ENCODE measurements at regions not wholly inside any gene's neighbourhood (a gene's known extent, or its start where the extent isn't known, plus 50 kb on each side); places are given as distances from the start of the nearest gene placed in this dataset.
"Not testable (repeated sequence)": the region's sequence is repeated elsewhere in the genome, so short reads cannot be mapped to it uniquely, and the experiment has no call there.

DNA sequence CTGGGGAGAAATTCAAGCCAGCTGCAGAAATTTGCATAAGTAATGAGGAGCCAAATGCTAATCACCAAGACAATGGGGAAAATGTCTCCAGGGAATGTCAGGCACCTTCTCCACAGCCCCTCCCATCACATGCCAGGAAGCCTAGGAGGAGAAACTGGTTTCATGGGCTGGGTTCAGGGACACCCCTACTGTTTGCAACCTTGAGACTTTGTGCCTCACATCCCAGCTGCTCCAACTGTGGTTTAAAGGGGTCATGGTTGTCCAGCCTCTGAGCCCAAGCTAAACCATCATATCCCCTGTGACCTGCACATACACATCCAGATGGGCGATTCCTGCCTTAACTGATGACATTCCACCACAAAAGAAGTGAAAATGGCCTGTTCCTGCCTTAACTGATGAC is 258.4 kb upstream of the GULP1 start:
- TF ChIP-seq EZH2 (IDR thresholded peaks at IDR 0.05; ENCODE audit: insufficient read depth, poor library complexity, severe bottlenecking); EZH2phosphoT487 (IDR thresholded peaks at IDR 0.05; ENCODE audit: insufficient read depth, low read depth): not testable (repeated sequence)

All from GM23248 (cell line).